ENCODE measurements at regions not wholly inside any gene's neighbourhood (a gene's known extent, or its start where the extent isn't known, plus 50 kb on each side); places are given as distances from the start of the nearest gene placed in this dataset.

DNA sequence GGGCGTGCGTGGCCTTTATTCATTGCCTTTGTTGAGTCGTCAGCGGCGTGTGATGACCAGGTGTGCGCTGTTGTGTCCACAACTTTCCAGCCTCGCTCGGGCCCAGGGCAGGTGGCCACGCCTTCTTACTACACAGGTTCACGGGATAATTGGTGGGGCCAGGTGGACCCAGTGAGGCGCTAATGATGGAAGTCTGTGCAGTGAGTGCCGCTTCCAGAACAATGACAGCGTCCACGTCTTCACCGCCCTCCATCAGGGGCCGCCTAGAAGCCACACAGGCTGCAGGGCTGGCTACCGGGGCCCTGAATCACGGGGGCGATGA lies 1197.3 kb downstream of the BRD1 start:
- TF ChIP-seq CTCF (IDR thresholded peaks at IDR 0.05) (no peak), EZH2 (IDR thresholded peaks at IDR 0.05; ENCODE audit: borderline replicate concordance, insufficient read depth, low read depth, low read length, poor library complexity, severe bottlenecking) (no peak)
